ENCODE measurements at regions not wholly inside any gene's neighbourhood (a gene's known extent, or its start where the extent isn't known, plus 50 kb on each side); places are given as distances from the start of the nearest gene placed in this dataset.
"Not testable (repeated sequence)": the region's sequence is repeated elsewhere in the genome, so short reads cannot be mapped to it uniquely, and the experiment has no call there.

- no peak for DNase-seq (ENCODE audit: low read depth)
Observed at GRCh38 chr2:17460371-17461086, 57.7 kb downstream of the RAD51AP2 start.

GRCh38 chr2:17455343-17455742, 62.9 kb downstream of the RAD51AP2 start:
- DNase-seq (ENCODE audit: low read depth): no peak

- DNase-seq (ENCODE audit: low read depth): not testable (repeated sequence)
Observed at GRCh38 chr2:17446191-17446590, 72.0 kb downstream of the RAD51AP2 start.

GRCh38 chr2:17445744-17446143, 72.5 kb downstream of the RAD51AP2 start:
- DNase-seq (ENCODE audit: low read depth): no peak

GRCh38 chr2:17442334-17442733, 75.9 kb downstream of the RAD51AP2 start:
- DNase-seq (ENCODE audit: low read depth): no peak

- DNase-seq (ENCODE audit: low read depth): no peak
Observed at GRCh38 chr2:17441790-17442189, 76.5 kb downstream of the RAD51AP2 start.

GRCh38 chr2:17441055-17441771, 77.0 kb downstream of the RAD51AP2 start:
- DNase-seq (ENCODE audit: low read depth): no peak

GRCh38 chr2:17430326-17430725, 87.9 kb downstream of the RAD51AP2 start:
- no peak for DNase-seq (ENCODE audit: low read depth)

GRCh38 chr2:17429130-17429529, 89.1 kb downstream of the RAD51AP2 start:
- DNase-seq (ENCODE audit: low read depth): no peak

- no peak for DNase-seq (ENCODE audit: low read depth)
Observed at GRCh38 chr2:17427401-17427800, 90.8 kb downstream of the RAD51AP2 start.

- DNase-seq (ENCODE audit: low read depth): no peak
Observed at GRCh38 chr2:17426743-17427142, 91.5 kb downstream of the RAD51AP2 start.

GRCh38 chr2:17422061-17422460, 96.2 kb downstream of the RAD51AP2 start:
- DNase-seq (ENCODE audit: low read depth): no peak

- DNase-seq (ENCODE audit: low read depth): no peak
Observed at GRCh38 chr2:17416884-17417391, 101.3 kb downstream of the RAD51AP2 start.

- DNase-seq (ENCODE audit: low read depth): no peak
Observed at GRCh38 chr2:17413036-17413435, 105.2 kb downstream of the RAD51AP2 start.

- no peak for DNase-seq (ENCODE audit: low read depth)
Observed at GRCh38 chr2:17401096-17401495, 117.1 kb downstream of the RAD51AP2 start.

- DNase-seq (ENCODE audit: low read depth): no peak
Observed at GRCh38 chr2:17398770-17399169, 119.5 kb downstream of the RAD51AP2 start.

- no peak for DNase-seq (ENCODE audit: low read depth)
Observed at GRCh38 chr2:17388798-17389197, 129.4 kb downstream of the RAD51AP2 start.

GRCh38 chr2:17387591-17387990, 130.6 kb downstream of the RAD51AP2 start:
- no peak for DNase-seq (ENCODE audit: low read depth)

- no peak for DNase-seq (ENCODE audit: low read depth)
Observed at GRCh38 chr2:17386771-17387170, 131.5 kb downstream of the RAD51AP2 start.

- DNase-seq (ENCODE audit: low read depth): no peak
Observed at GRCh38 chr2:17380003-17380402, 138.2 kb downstream of the RAD51AP2 start.

GRCh38 chr2:17375262-17375661, 143.0 kb downstream of the RAD51AP2 start:
- DNase-seq (ENCODE audit: low read depth): no peak

- no peak for DNase-seq (ENCODE audit: low read depth)
Observed at GRCh38 chr2:17373741-17374140, 144.5 kb downstream of the RAD51AP2 start.

GRCh38 chr2:17373041-17373440, 145.2 kb downstream of the RAD51AP2 start:
- no peak for DNase-seq (ENCODE audit: low read depth)
